Esophagus mucosa (tissue), 1 donor: ENCODE measurements at regions not wholly inside any gene's neighbourhood (a gene's known extent, or its start where the extent isn't known, plus 50 kb on each side); places are given as distances from the start of the nearest gene placed in this dataset.
A peak's percentile ranks its signal among the peaks of the same experiment; 100 is the strongest.

Source experiments
- ATAC-seq: fragments of 200-7000 bp; cut with Tn5 transposase; one replicate; pipeline ENCODE4 v1.9.1; 2020
- donor health status: DM: yes; HTN: yes; CAD: no.

GRCh38 chr11:91802475-91802874 lies 422.1 kb upstream of the FAT3 start:
- no peak for ATAC-seq

GRCh38 chr11:91800208-91800914 lies 424.3 kb upstream of the FAT3 start:
- ATAC-seq, result peak; percentile 22

- ATAC-seq, result no peak
These were observed 426.4 kb upstream of the FAT3 start for GRCh38 chr11:91798240-91798639.

- no peak for ATAC-seq
These were observed 427.6 kb upstream of the FAT3 start for GRCh38 chr11:91796999-91797398.

DNA sequence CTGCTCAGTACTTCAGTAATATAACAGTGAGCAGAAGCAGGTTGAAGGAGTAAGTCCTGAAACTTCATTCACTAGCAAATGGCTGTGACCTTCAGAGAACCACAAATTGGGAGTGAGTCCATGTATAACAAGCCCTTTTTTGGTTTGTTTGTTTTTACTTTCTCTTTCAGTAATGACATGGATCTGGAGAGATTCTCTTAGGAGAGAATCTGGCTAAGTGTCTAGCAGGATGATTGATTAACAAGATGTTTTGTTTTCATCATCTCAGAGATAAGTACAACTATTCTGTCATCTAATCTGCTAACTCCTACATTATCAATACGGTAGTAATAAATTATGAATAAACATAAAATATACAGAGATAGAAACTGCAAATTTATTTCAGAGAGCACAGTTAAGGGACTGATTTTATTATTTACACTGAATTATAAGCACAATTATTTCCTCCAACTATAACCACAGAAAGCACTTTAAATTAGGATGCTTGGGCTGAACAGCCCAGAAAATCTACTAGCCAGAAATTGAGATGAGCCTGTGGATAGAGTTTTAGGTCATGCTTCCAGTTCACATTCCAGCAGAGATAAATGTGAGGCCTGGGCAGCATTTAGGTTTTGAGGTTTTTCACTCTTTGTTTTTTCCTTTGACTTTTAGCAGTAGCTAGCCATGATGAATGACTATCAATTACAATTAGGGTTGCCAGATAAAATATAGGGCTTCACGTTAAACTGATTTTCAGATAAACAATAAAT lies 429.3 kb upstream of the FAT3 start:
- no peak for ATAC-seq

DNA sequence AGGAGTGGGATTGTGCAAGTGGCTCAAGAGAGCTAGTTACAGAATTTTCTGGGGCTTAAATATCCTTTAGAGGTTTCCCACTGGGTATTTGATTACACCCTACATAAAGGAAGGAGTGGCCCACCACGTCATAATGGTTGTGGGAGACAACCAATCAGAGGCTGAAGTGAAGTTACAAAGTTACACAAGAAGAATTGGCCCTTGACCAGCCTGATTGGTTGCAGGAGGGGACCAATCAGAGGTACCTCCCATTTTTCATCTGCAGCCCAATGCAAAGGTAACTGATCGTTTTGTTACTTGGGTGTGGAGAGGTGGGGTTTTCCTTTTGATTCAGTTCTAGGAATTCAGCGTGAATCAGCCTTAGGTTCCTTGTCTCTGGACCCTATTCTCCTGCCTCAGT lies 430.5 kb upstream of the FAT3 start:
- no peak for ATAC-seq

- no peak for ATAC-seq
These were observed 431.8 kb upstream of the FAT3 start for GRCh38 chr11:91792779-91793262.

DNA sequence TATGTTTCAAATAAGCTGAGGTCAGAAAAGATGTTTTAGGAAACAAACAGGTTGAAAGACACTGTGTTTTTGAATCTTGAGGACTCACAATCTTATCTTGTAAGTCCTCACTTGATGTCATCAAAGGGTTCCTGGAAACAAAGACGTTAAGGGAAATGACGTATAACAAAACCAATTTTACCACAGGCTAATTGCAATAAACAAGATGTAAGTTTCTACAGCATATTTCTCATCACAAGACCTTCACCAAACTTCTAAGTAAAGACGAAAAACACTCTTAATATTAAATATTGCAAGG lies 433.5 kb upstream of the FAT3 start:
- no peak for ATAC-seq

DNA sequence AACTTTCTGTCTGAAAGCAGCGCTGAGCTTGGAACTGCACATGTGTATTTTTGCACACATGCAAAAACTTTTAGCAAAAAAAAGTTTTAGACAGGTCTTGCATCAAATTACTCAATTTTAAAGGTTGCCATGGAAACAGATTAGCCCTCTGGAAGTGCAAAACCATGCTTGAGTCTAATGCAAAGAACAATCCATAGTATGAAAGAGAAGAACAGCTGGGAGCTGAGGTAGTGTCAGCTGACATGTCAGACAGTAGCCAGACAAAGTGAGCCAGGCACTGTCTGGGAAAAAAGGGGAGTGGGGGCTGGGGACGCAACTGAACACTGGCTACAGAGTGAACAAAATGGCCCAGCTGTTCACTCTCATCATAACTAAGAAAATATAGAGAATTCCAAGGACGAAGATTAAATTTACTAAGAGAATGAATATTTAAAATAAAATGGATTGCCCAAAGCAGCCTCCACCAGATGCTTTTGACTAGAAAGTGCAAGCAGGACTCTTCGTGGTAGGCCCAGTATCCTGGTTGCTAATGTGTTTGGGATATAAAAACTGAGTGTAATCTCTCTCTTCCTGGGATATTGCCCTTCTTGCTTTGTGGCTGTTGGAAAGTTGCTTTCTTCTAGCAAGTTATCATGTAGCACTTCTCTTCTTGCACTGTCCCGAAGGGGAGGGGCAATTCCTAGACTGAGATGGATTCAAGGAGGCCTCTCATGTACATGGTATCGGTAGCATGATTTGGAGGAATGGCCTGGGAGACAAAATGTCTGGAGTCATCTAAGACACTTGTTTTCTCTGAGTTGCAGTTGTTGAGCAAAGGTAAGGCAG lies 434.1 kb upstream of the FAT3 start:
- ATAC-seq, result no peak

- ATAC-seq, result no peak
These were observed 435.9 kb upstream of the FAT3 start for GRCh38 chr11:91788764-91789163.

GRCh38 chr11:91786097-91786496 lies 438.5 kb upstream of the FAT3 start:
- ATAC-seq, result no peak

DNA sequence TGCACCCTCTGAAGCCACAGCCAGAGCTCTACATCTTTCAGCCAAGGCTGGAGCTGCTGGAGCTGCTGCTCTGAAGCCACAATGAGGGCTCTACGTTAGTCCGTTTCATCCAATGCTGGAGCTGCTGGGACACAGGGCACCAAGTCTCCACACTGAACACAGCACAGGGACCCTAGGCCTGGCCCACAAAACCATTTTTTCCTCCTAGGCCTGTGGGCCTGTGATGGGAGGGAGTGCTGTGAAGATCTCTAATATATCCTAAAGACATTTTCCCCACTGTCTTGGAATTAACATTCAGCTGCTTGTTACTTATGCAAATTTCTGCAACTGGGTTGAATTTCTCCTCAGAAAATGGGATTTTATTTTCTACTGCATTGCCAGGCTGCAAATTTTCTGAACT lies 441.4 kb upstream of the FAT3 start:
- ATAC-seq, result no peak

DNA sequence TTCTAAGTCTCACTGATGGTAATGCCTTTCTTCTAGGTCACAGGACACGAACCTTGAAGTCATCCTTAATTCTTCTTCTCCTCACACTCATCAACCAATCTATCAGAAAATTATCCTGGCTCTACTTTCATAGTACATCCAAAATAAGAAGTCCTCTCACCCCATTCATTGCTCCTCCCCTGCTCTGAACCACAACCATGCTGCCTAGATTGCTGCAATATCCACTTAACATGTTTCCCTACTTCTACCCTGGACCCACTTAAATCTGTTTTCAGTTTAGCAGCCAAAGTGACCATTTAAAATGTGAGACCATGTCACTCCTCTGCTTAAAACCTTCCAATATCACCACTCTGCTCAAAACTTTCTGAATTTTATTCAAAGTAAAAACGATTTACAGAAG lies 445.9 kb upstream of the FAT3 start:
- ATAC-seq, result no peak

DNA sequence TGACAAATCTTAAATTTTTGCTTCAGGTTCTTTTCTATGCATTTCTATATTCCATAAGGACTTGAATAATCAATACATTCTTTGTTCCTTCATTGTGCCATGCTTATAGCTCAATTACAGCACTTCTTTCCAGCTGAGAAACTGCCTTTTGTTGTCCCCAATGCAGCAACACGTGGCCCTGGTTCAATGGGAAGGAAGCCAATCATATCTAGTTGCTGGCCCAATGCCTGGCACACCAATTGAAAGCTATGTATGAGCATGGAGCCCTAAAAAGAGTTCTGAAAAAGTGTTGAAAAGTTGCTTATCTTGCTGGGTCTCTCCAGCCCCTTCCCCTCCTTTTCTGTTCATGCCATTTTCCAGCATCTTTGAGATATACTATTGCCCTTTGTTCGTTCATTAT lies 448.0 kb upstream of the FAT3 start:
- no peak for ATAC-seq

- ATAC-seq, result no peak
These were observed 451.5 kb upstream of the FAT3 start for GRCh38 chr11:91773090-91773489.

DNA sequence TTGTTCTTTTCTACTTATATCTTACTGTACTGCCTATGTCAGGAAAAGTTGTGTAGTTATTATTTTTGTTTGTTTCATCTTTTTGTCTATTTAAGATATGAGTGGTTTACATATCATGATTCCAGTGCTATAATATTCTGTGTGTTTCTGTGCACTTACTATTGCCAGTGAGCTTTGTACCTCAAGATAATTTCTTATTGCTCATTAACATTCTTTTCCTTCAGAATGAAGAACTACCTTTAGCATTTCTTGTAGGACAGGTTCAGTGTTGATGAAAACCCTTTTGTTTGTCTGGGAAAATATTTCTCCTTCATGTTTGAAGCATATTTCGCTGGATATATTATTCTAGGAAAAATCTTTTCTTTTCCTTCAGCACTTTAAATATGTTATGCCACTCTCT lies 452.7 kb upstream of the FAT3 start:
- no peak for ATAC-seq

- no peak for ATAC-seq
These were observed 455.8 kb upstream of the FAT3 start for GRCh38 chr11:91768783-91769182.

GRCh38 chr11:91763331-91763730 lies 461.3 kb upstream of the FAT3 start:
- ATAC-seq, result no peak

GRCh38 chr11:91761406-91762025 lies 463.1 kb upstream of the FAT3 start:
- ATAC-seq, result no peak

DNA sequence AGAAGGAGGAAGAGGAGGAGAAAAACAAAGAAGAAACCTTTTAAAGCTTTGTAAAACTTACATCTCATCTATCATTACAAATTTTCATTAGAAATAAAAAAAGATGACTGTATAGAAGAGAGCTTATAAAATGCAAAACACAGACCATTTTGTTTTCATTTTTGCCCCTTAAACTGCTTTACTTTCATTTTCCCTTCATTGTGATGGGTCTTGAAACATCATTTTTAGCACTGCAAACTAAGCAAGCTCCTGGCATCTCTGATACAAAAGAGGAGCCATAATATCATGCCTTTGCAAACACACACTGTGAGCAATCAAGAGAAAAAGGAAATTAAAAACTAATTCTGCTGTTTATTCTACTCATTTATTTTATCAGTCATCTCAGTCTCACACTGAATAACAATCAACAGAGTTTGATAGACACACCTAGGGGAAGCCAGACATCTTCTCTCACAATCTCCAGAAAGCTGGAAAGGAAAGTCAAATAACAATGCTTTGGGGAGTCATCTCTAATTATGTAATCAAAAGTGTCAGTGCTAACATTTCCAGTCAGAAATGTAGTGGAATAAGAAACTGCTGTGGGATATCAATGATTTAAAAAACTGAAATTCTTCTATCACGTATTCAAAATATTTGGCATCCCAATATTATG lies 467.7 kb upstream of the FAT3 start:
- ATAC-seq, result no peak

DNA sequence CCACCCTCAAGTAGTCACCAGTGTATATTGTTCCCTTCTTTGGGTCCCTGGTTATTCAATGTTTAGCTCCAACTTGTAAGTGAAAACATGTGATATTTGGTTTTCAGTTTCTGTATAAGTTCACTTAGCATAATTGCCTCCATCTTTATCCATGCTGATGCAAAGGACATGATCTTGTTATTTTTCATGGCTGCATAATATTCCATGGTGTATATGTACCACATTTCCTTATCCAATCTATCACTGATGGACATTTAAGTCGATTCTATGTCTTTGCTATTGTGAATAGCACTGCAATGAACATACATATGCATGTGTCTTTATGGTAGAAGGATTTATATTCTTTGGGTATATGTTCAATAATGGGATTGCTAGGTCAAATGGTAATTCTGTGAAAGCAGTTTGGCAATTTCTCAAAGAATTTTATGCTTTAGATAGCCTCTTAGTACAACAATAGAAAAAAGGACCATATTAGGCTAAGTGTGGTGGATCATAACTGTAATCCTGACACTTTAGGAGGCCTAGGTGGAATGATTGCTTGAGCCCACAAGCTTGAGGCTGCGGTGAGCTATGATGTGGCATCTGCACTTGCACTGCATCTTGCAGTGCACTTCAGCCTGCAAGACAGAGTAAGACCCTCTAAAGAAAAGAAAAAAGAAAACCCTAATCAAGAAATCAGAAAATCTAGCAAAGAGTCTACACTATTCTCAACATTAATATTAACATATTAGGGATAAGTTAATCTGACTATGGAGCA lies 468.5 kb upstream of the FAT3 start:
- ATAC-seq, result no peak

DNA sequence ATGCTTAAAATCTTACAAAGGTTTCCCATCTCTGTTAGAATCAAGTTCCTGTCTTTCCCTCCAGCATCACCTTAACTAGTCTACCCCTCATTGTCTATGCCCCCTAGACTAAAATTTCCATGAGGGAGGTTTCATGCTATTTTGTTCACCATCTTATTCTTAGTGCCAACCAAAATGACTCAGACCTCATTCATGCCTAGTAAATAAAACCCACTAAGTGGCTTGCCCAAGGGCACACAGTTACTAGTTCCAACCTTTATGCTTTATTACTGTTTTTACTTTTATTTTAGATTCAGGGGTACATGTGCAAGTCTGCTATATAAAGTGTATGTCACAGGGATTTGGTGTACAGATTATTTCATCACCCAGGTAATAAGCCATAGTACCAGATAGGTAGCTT lies 469.1 kb upstream of the FAT3 start:
- ATAC-seq, result no peak
